ENCODE measurements at regions not wholly inside any gene's neighbourhood (a gene's known extent, or its start where the extent isn't known, plus 50 kb on each side); places are given as distances from the start of the nearest gene placed in this dataset.
"Not testable (repeated sequence)": the region's sequence is repeated elsewhere in the genome, so short reads cannot be mapped to it uniquely, and the experiment has no call there.

DNA sequence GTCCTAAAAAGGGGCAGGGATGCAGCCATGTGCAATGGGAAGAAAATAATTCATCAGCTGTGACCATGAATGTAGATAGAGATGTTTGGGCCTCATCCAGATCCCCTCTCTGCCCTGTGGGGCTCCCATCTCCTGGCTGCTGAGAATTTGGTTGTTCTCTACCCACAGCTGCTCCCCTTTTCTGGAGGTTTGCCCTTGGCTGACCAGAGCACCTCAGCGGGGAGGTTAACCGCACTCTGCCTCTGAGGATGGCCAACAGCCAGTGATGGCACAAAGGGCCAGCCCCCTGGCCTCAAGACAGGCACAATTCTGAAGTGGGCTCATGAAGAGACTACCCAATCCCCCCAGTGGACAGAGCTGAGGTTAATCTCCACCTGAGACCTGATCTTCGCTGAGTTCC lies 61.5 kb upstream of the SERP2 start:
- DNase-seq, result no peak

DNA sequence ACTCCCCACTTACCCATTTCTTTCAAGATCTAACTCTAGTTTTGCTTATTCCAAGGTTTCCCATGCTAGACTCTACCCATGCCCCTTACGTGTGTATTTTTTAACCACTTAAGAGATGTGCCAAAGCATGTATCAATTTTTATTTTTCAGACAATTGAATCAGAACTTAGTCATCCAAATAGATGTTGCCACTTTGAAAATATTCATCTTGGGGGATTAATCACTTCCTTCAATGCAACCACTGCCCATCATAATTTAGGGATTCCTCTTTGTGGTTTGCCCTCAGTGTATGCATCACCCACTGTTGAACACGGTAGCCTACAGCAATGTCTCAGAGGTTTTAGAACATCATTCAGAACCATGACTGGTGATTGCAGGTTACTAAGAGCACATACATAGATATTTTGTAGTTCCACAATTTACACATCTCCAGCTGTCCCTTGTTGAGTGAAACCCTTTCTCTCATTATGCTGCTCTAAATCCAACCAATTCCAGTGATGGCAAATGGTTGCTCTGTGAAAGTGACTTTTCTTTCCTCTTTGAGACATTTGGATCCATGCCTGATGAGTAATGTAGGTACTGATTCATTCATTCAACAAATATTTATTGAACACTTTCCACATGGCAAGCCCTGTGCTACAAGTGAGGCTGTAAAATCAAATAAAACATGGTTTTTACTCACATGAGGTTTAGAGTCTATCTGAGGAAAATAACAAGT lies 60.6 kb upstream of the SERP2 start:
- peak in 1 of 2 experiments; percentile 48 for DNase-seq

DNA sequence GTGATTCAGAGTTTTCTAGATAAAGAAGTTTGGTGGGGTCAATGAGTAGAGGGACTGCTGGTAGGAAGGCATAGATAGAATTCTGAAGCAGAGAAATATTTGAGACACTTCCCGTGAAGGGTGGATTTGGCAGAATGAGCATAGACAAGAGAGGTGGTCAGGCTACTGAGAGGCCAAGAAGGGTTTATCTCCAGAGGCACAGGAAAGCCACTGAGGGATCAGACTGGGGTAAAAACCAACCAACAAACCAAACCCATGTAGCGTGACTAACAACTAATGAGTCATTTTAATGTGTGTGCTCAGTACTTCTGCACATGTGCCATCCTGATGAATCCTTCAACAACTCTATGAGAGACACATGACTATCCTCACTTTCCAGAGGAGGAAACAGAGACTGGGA lies 60.0 kb upstream of the SERP2 start:
- no peak for DNase-seq

GRCh38 chr13:44314160-44314559 lies 59.5 kb upstream of the SERP2 start:
- DNase-seq, result not testable (repeated sequence)

- DNase-seq, result no peak
Measured at GRCh38 chr13:44317752-44318151, 55.9 kb upstream of the SERP2 start.

DNA sequence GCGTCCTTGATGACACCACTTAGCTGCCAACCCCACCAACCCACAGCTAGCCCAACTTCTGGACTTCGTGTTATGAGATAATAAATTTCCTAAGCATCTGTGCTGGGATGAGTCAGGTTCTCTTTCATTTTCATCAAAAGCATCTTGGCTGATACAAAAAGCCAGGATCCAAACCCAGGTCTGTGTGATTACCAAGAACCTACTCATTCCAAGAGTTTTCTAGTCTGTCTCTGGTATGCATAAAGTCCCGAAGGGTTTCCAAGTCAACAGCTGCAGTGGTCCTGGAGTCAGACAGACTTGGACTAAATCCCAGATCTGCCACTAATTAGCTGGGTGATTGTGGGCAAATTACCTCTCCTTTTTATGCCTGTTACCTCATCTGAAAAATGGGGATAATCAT lies 55.5 kb upstream of the SERP2 start:
- no peak for DNase-seq

- DNase-seq, result no peak
Measured at GRCh38 chr13:44320611-44321010, 53.0 kb upstream of the SERP2 start.

DNA sequence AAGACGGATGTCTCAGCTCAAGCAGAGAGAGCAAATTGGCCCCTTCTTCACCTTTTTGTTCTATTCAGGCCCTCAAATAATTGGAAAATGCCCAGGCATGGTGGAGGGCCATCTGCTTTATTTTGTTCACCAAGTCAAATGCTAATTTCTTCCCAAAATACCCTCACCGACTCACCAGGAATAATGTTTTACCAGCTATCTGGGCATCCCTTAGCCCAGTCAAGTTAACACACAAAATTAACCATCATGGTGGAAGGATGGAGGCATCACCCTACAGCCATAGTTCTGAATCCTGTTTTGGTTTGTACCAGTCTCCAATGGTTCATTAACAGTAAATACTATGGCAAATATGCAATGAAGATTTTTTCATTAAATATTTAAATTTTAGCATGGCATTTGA lies 51.7 kb upstream of the SERP2 start:
- DNase-seq, result no peak

- no peak for DNase-seq
Measured at GRCh38 chr13:44322928-44323327, 50.7 kb upstream of the SERP2 start.

DNA sequence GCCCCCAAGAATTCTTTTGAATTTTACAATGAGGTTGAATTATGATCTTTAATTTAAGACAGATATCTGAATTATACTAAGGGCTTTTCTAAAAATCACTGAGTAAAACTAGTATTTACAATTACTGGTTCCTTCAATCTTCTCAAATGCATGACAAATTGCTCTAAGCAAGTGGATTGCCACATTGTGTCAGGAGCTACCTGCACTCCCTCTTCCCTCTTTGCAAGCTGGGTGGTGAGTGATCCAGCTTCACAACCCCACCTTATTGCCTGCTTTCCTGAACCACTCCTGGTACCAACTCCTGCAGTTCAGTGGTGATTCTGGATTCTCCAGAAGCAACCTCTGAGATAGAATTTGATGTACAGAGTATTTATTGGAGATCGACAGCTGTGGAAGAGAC lies 49.9 kb upstream of the SERP2 start:
- DNase-seq, result no peak

All from SW 1271 (cell line).